Gastroesophageal sphincter (tissue), 3 donors: ENCODE measurements at regions not wholly inside any gene's neighbourhood (a gene's known extent, or its start where the extent isn't known, plus 50 kb on each side); places are given as distances from the start of the nearest gene placed in this dataset.

Experiments used
- EP300 ChIP-seq: sonication (generic); formaldehyde crosslinking; IDR thresholded peaks from one replicate; pipeline ENCODE4 v1.6.1; 2017; ENCODE audit warnings: antibody characterized with exemption, mild to moderate bottlenecking
- POLR2A ChIP-seq, 2 donors: fragments of 450-650 bp; IDR thresholded peaks; one replicate each; pipeline ENCODE4 v1.6.1; 2017; ENCODE audit warnings: antibody characterized with exemption in 2 of 2, mild to moderate bottlenecking in 2 of 2, moderate library complexity in 1 of 2
- POLR2AphosphoS5 ChIP-seq: sonication (generic); formaldehyde crosslinking; IDR thresholded peaks from one replicate; pipeline ENCODE4 v1.6.1; 2017; ENCODE audit warnings: antibody characterized with exemption
- TF ChIP-seq, protein P1 (sequence below), 4 experiments: fragments of 200-600 bp in 2 of 4; fragments of 450-650 bp in 2 of 4; sonication (generic) in 1 of 4; IDR thresholded peaks; one replicate each; pipeline ENCODE4 v1.5.1; 2017 to 2019; ENCODE audit warnings: antibody characterized with exemption in 4 of 4, mild to moderate bottlenecking in 2 of 4, moderate library complexity in 2 of 4

DNA sequence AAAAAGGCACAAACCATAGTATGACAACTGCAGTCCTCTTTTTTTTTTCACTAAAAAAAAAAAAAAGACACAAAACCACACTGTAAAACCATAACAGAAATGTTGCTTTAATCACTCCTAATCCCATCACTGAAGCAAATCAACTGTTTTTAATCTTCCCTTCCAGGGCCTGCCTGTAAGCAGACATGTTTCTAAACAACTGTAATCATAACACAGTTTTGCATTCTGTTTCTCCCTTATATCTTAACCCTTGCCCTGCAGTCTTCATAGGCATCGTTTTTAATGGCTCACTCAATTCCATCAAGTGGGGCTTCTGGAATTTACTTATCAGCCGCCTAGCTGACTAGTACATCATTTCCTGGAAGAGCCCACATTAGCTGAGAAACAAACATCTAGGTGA is 111.0 kb upstream of the SLC25A48 start:
- TF ChIP-seq, protein P1, sequence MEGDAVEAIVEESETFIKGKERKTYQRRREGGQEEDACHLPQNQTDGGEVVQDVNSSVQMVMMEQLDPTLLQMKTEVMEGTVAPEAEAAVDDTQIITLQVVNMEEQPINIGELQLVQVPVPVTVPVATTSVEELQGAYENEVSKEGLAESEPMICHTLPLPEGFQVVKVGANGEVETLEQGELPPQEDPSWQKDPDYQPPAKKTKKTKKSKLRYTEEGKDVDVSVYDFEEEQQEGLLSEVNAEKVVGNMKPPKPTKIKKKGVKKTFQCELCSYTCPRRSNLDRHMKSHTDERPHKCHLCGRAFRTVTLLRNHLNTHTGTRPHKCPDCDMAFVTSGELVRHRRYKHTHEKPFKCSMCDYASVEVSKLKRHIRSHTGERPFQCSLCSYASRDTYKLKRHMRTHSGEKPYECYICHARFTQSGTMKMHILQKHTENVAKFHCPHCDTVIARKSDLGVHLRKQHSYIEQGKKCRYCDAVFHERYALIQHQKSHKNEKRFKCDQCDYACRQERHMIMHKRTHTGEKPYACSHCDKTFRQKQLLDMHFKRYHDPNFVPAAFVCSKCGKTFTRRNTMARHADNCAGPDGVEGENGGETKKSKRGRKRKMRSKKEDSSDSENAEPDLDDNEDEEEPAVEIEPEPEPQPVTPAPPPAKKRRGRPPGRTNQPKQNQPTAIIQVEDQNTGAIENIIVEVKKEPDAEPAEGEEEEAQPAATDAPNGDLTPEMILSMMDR (IDR thresholded peaks at IDR 0.05), result no peak
- TF ChIP-seq EP300 (no peak), POLR2AphosphoS5 (no peak), POLR2A (IDR thresholded peaks at IDR 0.05) (no peak)
